ENCODE measurements at regions not wholly inside any gene's neighbourhood (a gene's known extent, or its start where the extent isn't known, plus 50 kb on each side); places are given as distances from the start of the nearest gene placed in this dataset.

DNA sequence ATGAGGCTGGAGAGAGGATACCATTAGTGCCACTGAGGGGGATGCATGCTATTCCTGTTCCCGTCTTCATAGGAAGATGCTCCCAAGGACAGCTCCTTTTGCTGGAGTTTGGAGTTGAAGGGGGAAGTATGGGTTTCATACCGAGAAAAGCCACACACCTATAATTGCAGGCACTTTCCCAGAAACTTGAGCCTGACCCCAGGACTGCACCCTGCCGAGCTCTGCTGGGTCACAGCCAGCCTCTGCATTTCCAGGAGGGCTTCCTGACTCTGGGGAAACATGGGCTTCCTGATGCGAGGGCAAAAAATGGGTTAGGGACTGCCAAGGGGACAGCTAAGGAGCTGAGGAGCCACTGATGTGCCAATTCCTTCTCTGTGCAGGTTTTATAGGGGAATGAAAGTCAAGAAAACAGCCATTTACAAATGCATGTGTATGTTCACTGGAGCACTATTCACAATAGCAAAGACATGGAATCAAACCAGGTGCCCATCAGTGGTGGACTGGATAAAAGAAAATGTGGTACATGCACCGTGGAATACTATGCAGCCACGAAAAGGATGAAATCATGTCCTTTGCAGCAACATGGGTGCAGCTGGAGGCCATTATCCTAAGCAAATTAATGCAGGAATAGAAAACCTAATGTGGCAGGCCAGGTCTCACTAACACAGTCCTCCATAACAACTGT, 104.5 kb downstream of the ACAA2 start:
- H3K4me3 ChIP-seq (ENCODE audit: low read length in 2 of 2): no peak overlapping the region
- Mint-ChIP-seq H3K27me3 (peaks cover 0 to 2% of the 10 kb centered on the region in 2 donors), H3K9me3 (peaks cover 0 to 11% (median 0%) of the 10 kb centered on the region in 8 donors), H3K4me1 (no peaks in the 10 kb centered on the region), H3K4me3 (no peak overlapping the region), H3K36me3 (no peaks in the 10 kb centered on the region), H3K27ac (no peak overlapping the region)
- H3K9me3 ChIP-seq (ENCODE audit: control insufficient read depth in 1 of 2, low read length in 2 of 2): no peaks in the 10 kb centered on the region
- CTCF ChIA-PET (ENCODE audit: partially characterized antibody): no interaction called here
- POLR2A ChIA-PET (ENCODE audit: partially characterized antibody): no interaction called here
- DNase-seq: no peak
- H3K4me1 ChIP-seq (ENCODE audit: insufficient read depth, low read length): no peaks in the 10 kb centered on the region
- intact Hi-C loops (cut with micrococcal nuclease): no loop called here
- H3K27ac ChIP-seq (ENCODE audit: low read depth, low read length): no peak overlapping the region
- no peaks in the 10 kb centered on the region for H3K36me3 ChIP-seq (ENCODE audit: insufficient read depth, low read length)
- no peaks in the 10 kb centered on the region for H3K27me3 ChIP-seq (ENCODE audit: insufficient read depth, low read length)

DNA sequence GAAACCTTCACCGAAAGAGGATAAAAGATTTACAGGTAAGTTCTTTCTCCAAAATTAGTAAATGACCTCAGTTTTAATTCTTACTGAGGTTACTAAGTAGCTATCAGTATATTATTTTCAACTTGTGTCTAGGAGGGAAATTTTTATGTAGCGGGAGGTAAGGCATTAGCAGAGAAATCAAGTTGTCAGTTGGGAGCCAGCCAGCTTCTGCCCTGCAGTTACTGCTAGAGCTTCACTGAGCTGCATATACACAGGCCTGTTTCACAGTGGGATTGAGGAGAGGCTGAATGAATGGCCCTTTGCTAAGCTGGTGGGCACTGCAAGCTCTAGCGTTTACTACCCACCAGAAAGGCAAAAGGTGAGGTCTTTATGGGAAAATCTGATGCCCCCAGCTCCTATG, 105.7 kb downstream of the ACAA2 start:
- Mint-ChIP-seq H3K4me3 (no peak overlapping the region), H3K27ac (no peak overlapping the region), H3K4me1 (no peaks in the 10 kb centered on the region), H3K36me3 (no peaks in the 10 kb centered on the region), H3K9me3 (peaks cover 0 to 9% (median 0%) of the 10 kb centered on the region in 8 donors), H3K27me3 (no peaks in the 10 kb centered on the region)
- no peaks in the 10 kb centered on the region for H3K4me1 ChIP-seq (ENCODE audit: insufficient read depth, low read length)
- H3K4me3 ChIP-seq (ENCODE audit: low read length in 2 of 2): no peak overlapping the region
- H3K9me3 ChIP-seq (ENCODE audit: control insufficient read depth in 1 of 2, low read length in 2 of 2): no peaks in the 10 kb centered on the region
- no peak for DNase-seq
- H3K27ac ChIP-seq (ENCODE audit: low read depth, low read length): no peak overlapping the region
- CTCF ChIA-PET (ENCODE audit: partially characterized antibody): interaction anchor here (1.1 kb wide), 1 partner anchor 153 kb away, joined by 3 read pairs; no protein-coding TSS in a partner anchor
- intact Hi-C loops (cut with micrococcal nuclease): no loop called here
- H3K36me3 ChIP-seq (ENCODE audit: insufficient read depth, low read length): no peaks in the 10 kb centered on the region
- POLR2A ChIA-PET (ENCODE audit: partially characterized antibody): no interaction called here
- no peaks in the 10 kb centered on the region for H3K27me3 ChIP-seq (ENCODE audit: insufficient read depth, low read length)

DNA sequence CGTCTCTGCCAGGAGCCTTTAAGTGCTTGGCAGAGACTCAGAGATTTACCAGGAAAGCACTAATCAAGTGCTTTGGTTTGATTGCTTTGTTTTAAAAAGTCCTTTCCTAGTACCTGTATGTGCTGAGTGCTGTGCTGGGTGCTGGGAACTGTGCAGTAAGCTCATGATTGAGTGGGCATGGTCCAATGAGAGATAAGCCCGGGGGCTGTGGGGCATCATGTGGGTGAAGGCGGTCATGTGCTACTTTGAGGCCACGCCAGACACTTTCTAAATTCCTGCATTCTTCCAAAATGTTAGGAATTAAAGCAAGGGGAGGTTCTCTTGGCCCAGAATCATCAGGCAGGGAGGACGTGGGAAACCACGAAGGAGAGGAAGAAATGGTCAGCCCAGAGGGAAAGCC, 109.0 kb downstream of the ACAA2 start:
- intact Hi-C loops (cut with micrococcal nuclease): no loop called here
- H3K4me1 ChIP-seq (ENCODE audit: insufficient read depth, low read length): no peaks in the 10 kb centered on the region
- no peaks in the 10 kb centered on the region for H3K27me3 ChIP-seq (ENCODE audit: insufficient read depth, low read length)
- no peak overlapping the region for H3K4me3 Mint-ChIP-seq
- no peak overlapping the region for H3K4me3 ChIP-seq (ENCODE audit: low read length in 2 of 2)
- no peaks in the 10 kb centered on the region for H3K9me3 ChIP-seq (ENCODE audit: control insufficient read depth in 1 of 2, low read length in 2 of 2)
- no peaks in the 10 kb centered on the region for H3K36me3 Mint-ChIP-seq
- peaks cover 0 to 5% (median 0%) of the 10 kb centered on the region in 8 donors for H3K9me3 Mint-ChIP-seq
- ChIA-PET CTCF (ENCODE audit: partially characterized antibody) (interaction anchor here (1.4 kb wide), 1 partner anchor 154 kb away, joined by 3 read pairs; no protein-coding TSS in a partner anchor), POLR2A (ENCODE audit: partially characterized antibody) (interaction anchor here (0.7 to 1.0 kb wide), 2 partner anchors 19 to 1564 kb away, joined by 3 to 4 read pairs; no protein-coding TSS in a partner anchor)
- H3K36me3 ChIP-seq (ENCODE audit: insufficient read depth, low read length): no peaks in the 10 kb centered on the region
- no peak overlapping the region for H3K27ac Mint-ChIP-seq
- H3K4me1 Mint-ChIP-seq: no peaks in the 10 kb centered on the region
- DNase-seq: no peak
- no peaks in the 10 kb centered on the region for H3K27me3 Mint-ChIP-seq
- H3K27ac ChIP-seq (ENCODE audit: low read depth, low read length): no peak overlapping the region

DNA sequence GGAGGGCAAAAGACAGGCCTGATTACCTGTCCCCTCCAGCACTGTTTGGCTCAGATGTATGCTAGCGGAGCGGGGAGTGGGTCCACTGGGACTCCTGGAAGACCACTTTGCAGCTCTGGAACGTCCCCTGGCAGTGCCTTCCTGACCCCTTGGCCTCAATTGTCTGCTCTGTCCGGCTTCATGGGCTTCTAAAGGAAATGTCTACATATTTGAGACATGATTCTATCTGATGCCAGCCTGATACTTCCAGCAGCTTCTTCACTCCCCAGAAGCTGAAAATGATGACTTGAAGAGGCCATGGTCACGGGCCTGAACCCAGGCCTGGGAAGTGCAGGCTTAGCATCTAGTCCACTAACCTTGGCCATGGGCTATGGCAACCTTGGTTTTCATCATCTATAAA, 112.1 kb downstream of the ACAA2 start:
- no peaks in the 10 kb centered on the region for H3K36me3 Mint-ChIP-seq
- H3K27me3 ChIP-seq (ENCODE audit: insufficient read depth, low read length): no peaks in the 10 kb centered on the region
- intact Hi-C loops (cut with micrococcal nuclease): no loop called here
- no peak overlapping the region for H3K27ac ChIP-seq (ENCODE audit: low read depth, low read length)
- peaks cover 0 to 5% (median 0%) of the 10 kb centered on the region in 8 donors for H3K9me3 Mint-ChIP-seq
- no peak overlapping the region for H3K27ac Mint-ChIP-seq
- no peak overlapping the region for H3K4me3 ChIP-seq (ENCODE audit: low read length in 2 of 2)
- ChIA-PET CTCF (ENCODE audit: partially characterized antibody) (no interaction called here), POLR2A (ENCODE audit: partially characterized antibody) (no interaction called here)
- H3K27me3 Mint-ChIP-seq: no peaks in the 10 kb centered on the region
- H3K4me1 Mint-ChIP-seq: no peaks in the 10 kb centered on the region
- no peaks in the 10 kb centered on the region for H3K9me3 ChIP-seq (ENCODE audit: control insufficient read depth in 1 of 2, low read length in 2 of 2)
- DNase-seq: no peak
- no peak overlapping the region for H3K4me3 Mint-ChIP-seq
- H3K36me3 ChIP-seq (ENCODE audit: insufficient read depth, low read length): no peaks in the 10 kb centered on the region
- no peaks in the 10 kb centered on the region for H3K4me1 ChIP-seq (ENCODE audit: insufficient read depth, low read length)

DNA sequence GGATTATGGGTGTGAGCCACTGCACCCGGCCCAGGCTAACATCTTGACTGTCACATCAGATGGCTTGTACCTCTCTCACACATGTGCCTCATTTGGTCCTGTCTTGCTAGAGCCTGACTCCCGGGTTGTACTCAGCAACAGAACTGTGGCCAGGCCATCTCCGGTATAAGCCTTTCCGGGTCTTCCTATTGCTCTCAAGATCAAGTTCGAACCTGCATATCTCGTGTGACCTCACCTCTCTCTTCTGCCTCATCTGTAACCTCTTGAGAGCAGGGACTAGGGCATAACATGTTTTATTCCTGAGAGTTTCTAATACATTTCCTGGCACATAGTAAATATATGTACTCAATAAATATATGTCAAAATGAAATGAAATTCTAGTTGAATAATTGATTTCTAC, 114.0 kb downstream of the ACAA2 start:
- Histone ChIP-seq H3K9me3 (ENCODE audit: control insufficient read depth in 1 of 2, low read length in 2 of 2) (no peaks in the 10 kb centered on the region), H3K4me3 (ENCODE audit: low read length in 2 of 2) (no peak overlapping the region), H3K27ac (ENCODE audit: low read depth, low read length) (no peak overlapping the region), H3K27me3 (ENCODE audit: insufficient read depth, low read length) (no peaks in the 10 kb centered on the region), H3K4me1 (ENCODE audit: insufficient read depth, low read length) (no peaks in the 10 kb centered on the region), H3K36me3 (ENCODE audit: insufficient read depth, low read length) (no peaks in the 10 kb centered on the region)
- intact Hi-C loops (cut with micrococcal nuclease): no loop called here
- ChIA-PET CTCF (ENCODE audit: partially characterized antibody) (interaction anchor here (1.6 kb wide), 1 partner anchor 159 kb away, joined by 3 read pairs; no protein-coding TSS in a partner anchor), POLR2A (ENCODE audit: partially characterized antibody) (no interaction called here)
- Mint-ChIP-seq H3K9me3 (no peaks in the 10 kb centered on the region), H3K27ac (no peak overlapping the region), H3K4me3 (no peak overlapping the region), H3K36me3 (no peaks in the 10 kb centered on the region), H3K27me3 (peaks cover 0 to 1% of the 10 kb centered on the region in 2 donors), H3K4me1 (no peaks in the 10 kb centered on the region)
- no peak for DNase-seq

DNA sequence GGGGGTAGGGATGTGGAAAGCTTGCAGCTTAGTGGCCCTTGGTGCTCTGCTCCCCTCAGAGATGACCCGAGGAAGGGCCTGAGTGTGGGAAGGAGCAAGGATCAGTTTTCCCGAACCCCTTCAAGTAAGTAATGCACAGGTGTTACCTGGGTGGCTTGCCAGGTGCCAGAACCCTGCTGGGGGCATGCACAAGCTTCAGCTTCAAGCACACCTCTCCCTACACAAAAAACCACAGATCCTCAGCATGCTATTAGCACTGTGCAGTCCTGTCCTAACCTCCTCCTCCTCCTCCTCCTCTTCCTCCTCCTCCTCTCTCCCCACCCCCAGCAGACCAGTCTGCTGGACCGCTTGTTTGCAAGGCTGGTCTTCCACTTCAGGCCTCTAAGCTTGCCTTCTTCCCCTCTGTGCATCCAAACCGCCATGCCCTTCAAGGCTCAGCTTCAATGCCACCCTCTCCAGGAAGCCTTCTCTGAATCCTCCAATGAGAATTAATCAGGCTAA, 114.8 kb downstream of the ACAA2 start:
- CTCF ChIA-PET (ENCODE audit: partially characterized antibody): interaction anchor here (1.6 kb wide), 1 partner anchor 160 kb away, joined by 3 read pairs; no protein-coding TSS in a partner anchor
- Histone ChIP-seq H3K27ac (ENCODE audit: low read depth, low read length) (no peak overlapping the region), H3K4me3 (ENCODE audit: low read length in 2 of 2) (no peak overlapping the region), H3K27me3 (ENCODE audit: insufficient read depth, low read length) (no peaks in the 10 kb centered on the region), H3K4me1 (ENCODE audit: insufficient read depth, low read length) (no peaks in the 10 kb centered on the region), H3K36me3 (ENCODE audit: insufficient read depth, low read length) (no peaks in the 10 kb centered on the region), H3K9me3 (ENCODE audit: control insufficient read depth in 1 of 2, low read length in 2 of 2) (no peaks in the 10 kb centered on the region)
- peaks cover 0 to 1% of the 10 kb centered on the region in 2 donors for H3K27me3 Mint-ChIP-seq
- H3K27ac Mint-ChIP-seq: no peak overlapping the region
- no peaks in the 10 kb centered on the region for H3K9me3 Mint-ChIP-seq
- intact Hi-C loops (cut with micrococcal nuclease): no loop called here
- H3K4me3 Mint-ChIP-seq: no peak overlapping the region
- no peak for DNase-seq
- POLR2A ChIA-PET (ENCODE audit: partially characterized antibody): no interaction called here
- H3K36me3 Mint-ChIP-seq: no peaks in the 10 kb centered on the region
- no peaks in the 10 kb centered on the region for H3K4me1 Mint-ChIP-seq

DNA sequence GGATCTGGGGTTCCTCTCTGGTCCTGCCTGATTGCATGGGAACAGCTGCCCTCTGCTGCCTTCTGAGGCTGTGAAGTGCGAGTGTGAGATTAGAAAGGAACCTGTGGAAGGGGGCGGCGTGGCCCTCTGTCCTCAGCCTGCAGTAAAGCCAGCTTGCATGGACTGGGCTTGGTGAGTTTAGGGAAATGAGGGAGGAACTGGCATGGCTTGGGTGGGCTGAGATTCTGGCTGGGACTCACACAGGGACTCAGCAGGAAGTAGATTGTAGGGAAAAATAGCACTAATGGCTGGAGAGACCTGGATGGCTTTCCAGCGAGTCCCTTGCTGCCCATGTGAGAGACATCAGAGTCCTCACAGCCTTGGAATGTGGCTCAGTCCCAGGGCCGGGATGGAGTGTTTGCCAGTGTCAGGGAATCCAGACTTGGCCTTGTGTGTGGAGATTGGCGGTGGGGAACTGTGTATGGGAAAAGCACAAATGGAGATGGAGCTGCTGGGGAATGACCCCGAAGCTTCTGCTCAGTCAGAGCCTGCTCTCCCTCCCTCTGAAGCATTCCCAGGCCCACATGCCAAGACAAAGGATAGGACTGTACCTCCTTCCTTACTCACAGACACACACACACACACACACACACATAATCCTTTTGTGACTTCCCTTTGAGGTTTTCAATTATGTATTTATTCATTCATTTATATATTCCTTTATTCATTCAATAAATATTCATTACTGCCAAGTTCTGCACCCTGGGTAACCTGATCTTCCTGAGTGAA, 115.4 kb downstream of the ACAA2 start:
- ChIA-PET CTCF (ENCODE audit: partially characterized antibody) (interaction anchor here (1.6 to 1.8 kb wide), 2 partner anchors 160 kb away, joined by 3 to 4 read pairs; no protein-coding TSS in a partner anchor), POLR2A (ENCODE audit: partially characterized antibody) (no interaction called here)

More for the DNA sequence above, 115.4 kb downstream of the ACAA2 start:
- H3K9me3 ChIP-seq (ENCODE audit: control insufficient read depth in 1 of 2, low read length in 2 of 2): no peaks in the 10 kb centered on the region
- Mint-ChIP-seq H3K36me3 (no peaks in the 10 kb centered on the region), H3K4me3 (no peak overlapping the region), H3K27me3 (peaks cover 0 to 1% of the 10 kb centered on the region in 2 donors), H3K9me3 (no peaks in the 10 kb centered on the region), H3K27ac (no peak overlapping the region), H3K4me1 (no peaks in the 10 kb centered on the region)
- no peaks in the 10 kb centered on the region for H3K4me1 ChIP-seq (ENCODE audit: insufficient read depth, low read length)
- H3K4me3 ChIP-seq (ENCODE audit: low read length in 2 of 2): no peak overlapping the region
- DNase-seq: no peak
- intact Hi-C loops (cut with micrococcal nuclease): no loop called here
- no peaks in the 10 kb centered on the region for H3K27me3 ChIP-seq (ENCODE audit: insufficient read depth, low read length)
- H3K27ac ChIP-seq (ENCODE audit: low read depth, low read length): no peak overlapping the region
- no peaks in the 10 kb centered on the region for H3K36me3 ChIP-seq (ENCODE audit: insufficient read depth, low read length)
